ENCODE measurements at regions not wholly inside any gene's neighbourhood (a gene's known extent, or its start where the extent isn't known, plus 50 kb on each side); places are given as distances from the start of the nearest gene placed in this dataset.

- TF ChIP-seq EZH2 (IDR thresholded peaks at IDR 0.05) (no peak), POLR2AphosphoS5 (IDR thresholded peaks at IDR 0.05; ENCODE audit: borderline replicate concordance, low read depth, low read length) (no peak)
Measured at GRCh38 chr6:34630040-34630439, 66.5 kb downstream of the ILRUN start.
